LNCaP clone FGC (cell line): ENCODE measurements at regions not wholly inside any gene's neighbourhood (a gene's known extent, or its start where the extent isn't known, plus 50 kb on each side); places are given as distances from the start of the nearest gene placed in this dataset.

Experiments
- DNase-seq: peaks from one replicate; pipeline ENCODE4 v3.0.0-alpha.2; 2011; ENCODE audit warnings: low read depth
- H3K4me3 ChIP-seq: 2 replicates; pipeline ENCODE4 v1.5.1; 2011; ENCODE audit warnings: mild to moderate bottlenecking, low read depth, low read length, control low read depth
- TF ChIP-seq, protein P1 (sequence below): IDR thresholded peaks from 2 replicates; pipeline ENCODE4 v1.5.1; 2012; ENCODE audit warnings: mild to moderate bottlenecking; ENCODE audit not compliant: control insufficient read depth, insufficient read depth; ENCODE audit errors: extremely low read depth

GRCh38 chr3:124619887-124620599, 110.2 kb upstream of the UMPS start:
- TF ChIP-seq, protein P1, sequence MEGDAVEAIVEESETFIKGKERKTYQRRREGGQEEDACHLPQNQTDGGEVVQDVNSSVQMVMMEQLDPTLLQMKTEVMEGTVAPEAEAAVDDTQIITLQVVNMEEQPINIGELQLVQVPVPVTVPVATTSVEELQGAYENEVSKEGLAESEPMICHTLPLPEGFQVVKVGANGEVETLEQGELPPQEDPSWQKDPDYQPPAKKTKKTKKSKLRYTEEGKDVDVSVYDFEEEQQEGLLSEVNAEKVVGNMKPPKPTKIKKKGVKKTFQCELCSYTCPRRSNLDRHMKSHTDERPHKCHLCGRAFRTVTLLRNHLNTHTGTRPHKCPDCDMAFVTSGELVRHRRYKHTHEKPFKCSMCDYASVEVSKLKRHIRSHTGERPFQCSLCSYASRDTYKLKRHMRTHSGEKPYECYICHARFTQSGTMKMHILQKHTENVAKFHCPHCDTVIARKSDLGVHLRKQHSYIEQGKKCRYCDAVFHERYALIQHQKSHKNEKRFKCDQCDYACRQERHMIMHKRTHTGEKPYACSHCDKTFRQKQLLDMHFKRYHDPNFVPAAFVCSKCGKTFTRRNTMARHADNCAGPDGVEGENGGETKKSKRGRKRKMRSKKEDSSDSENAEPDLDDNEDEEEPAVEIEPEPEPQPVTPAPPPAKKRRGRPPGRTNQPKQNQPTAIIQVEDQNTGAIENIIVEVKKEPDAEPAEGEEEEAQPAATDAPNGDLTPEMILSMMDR = no peak
- no peak for DNase-seq
- no peak overlapping the region for H3K4me3 ChIP-seq

DNA sequence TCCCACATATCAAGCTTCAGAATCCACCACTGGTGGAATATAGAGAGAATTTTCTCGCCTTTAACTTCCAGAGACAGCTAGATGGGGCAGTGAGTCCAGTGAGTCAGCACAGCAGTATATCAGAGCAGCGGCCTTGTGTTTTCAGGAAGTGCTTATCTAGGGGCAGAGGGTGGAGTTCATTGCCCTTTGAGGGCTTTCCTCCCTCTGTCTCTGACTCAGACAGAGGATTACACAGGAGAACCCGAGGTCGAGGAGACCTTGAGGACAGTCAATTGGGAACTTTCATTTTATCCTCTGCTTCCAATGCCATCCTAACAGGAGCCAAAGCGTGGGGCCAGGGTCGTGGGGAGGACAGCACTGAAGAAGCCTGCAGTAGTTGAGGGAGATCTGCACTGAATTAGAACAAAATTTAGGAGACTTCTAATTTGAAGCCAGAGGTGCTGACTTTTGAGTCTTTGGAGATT, 109.6 kb upstream of the UMPS start:
- DNase-seq = no peak
- no peak overlapping the region for H3K4me3 ChIP-seq
- TF ChIP-seq, protein P1 = no peak

DNA sequence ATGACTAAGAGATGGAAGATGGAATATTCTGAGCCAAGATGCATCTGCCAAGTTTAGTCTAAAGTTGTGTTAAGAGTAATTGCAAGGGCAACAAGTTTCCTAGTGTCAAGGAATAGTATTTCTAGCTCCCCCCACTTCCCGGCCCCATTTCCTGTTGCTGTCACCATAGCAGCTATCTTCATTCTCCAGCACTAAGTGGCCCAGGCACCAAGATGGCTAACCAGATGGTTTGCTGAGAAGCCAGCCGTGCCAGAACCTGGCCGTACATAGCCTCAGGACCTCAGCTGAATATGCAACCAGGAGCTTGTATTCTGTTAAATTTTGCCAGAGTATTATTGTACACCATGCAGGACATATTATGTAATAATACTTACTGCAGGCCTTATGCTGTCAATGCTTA, 108.8 kb upstream of the UMPS start:
- TF ChIP-seq, protein P1 = no peak
- no peak for DNase-seq

DNA sequence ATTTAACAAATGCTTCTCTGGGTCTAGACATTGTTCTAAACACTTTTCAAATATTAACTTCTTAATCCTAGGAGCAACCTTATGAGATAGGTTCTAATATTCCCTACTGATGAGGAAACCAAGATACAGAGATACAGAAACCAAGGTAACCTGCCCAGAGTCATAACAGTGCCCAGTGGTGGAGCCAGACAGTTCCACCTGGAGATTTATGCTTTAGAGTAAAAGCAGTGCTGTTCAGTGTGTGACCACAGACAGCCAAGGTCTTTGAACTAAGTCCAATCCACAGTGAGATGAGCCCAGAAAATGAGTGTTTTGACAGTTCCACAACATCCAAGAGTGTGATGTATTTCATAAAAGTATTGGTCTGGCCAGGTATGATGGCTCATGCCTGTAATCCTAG, 105.2 kb upstream of the UMPS start:
- DNase-seq = no peak
- TF ChIP-seq, protein P1 = no peak
- H3K4me3 ChIP-seq = no peak overlapping the region

More for the DNA sequence above, 108.8 kb upstream of the UMPS start:
- H3K4me3 ChIP-seq = no peak overlapping the region

DNA sequence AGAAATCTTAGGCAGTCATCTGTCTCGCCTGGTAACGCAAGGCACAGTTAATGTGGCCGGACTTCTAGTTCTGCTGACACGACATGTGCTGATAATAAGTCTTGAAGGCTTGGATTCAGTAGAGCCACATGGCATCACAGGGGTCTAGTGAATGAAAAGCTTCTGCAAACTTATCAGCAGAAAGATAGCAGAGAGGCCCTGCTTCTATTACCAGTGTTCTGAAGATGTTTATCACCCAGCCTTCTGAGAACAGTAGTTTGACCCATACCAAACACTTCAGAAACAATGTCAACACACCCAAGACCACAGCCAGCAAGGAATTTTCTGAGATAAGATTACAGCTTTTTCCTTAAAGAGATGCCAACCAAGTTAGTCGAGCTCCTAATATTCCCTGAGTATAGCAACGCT, 102.7 kb upstream of the UMPS start:
- no peak for DNase-seq
- TF ChIP-seq, protein P1 = no peak
- no peak overlapping the region for H3K4me3 ChIP-seq

DNA sequence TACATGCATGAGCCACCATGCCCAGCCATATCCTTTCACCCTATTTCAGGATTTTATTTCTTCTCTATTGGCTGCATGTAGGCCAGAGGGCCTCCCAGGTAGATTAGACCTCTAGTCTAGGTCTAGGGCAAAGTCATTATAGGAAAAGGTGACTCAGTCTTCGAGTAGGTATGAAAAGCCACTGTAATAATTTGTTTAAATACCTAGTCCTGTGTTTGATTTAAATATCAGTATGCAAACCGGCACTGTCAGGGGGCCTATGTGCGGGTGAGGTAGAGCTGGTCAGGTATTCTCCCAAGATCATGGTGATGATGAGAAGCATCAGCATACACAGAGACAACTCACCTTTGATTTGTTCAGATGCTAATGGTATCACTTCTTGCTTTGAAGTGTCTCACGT, 101.4 kb upstream of the UMPS start:
- TF ChIP-seq, protein P1 = no peak
- H3K4me3 ChIP-seq = no peak overlapping the region
- DNase-seq = no peak

- no peak overlapping the region for H3K4me3 ChIP-seq
- no peak for DNase-seq
- TF ChIP-seq, protein P1 = no peak
Measured at GRCh38 chr3:124629497-124629896, 100.8 kb upstream of the UMPS start.
